Activated CD4-positive, alpha-beta T cell treated with anti-CD3 and anti-CD28 coated beads, Interleukin-2, amount 10 ng/mL, durations not matched to agents 24 days and 14 days (primary cell): ENCODE measurements at regions not wholly inside any gene's neighbourhood (a gene's known extent, or its start where the extent isn't known, plus 50 kb on each side); places are given as distances from the start of the nearest gene placed in this dataset.

Source experiments
- DNase-seq: peaks from one replicate; pipeline ENCODE4 v3.0.0; 2022
- H3K27ac Mint-ChIP-seq: one replicate; pipeline ENCODE4 v1.8.0; 2022; ENCODE audit warnings: mild to moderate bottlenecking, mixed read lengths
- H3K27me3 Mint-ChIP-seq: one replicate; pipeline ENCODE4 v1.8.0; 2022; ENCODE audit warnings: mixed read lengths
- H3K36me3 Mint-ChIP-seq: one replicate; pipeline ENCODE4 v1.8.0; 2022; ENCODE audit warnings: low read depth, mild to moderate bottlenecking, mixed read lengths
- H3K4me1 Mint-ChIP-seq: one replicate; pipeline ENCODE4 v1.8.0; 2021; ENCODE audit warnings: mixed read lengths
- H3K4me3 Mint-ChIP-seq: one replicate; pipeline ENCODE4 v1.8.0; 2022; ENCODE audit warnings: mild to moderate bottlenecking, moderate library complexity, mixed read lengths
- H3K9me3 Mint-ChIP-seq: one replicate; pipeline ENCODE4 v1.8.0; 2021; ENCODE audit warnings: mixed read lengths
- intact Hi-C: fragments of 100-400 bp; cut with micrococcal nuclease; formaldehyde crosslinking; loops from one replicate; pipeline ENCODE4 v1.15.1; 2023

- Mint-ChIP-seq H3K27me3 (no peaks in the 10 kb centered on the region), H3K4me1 (no peaks in the 10 kb centered on the region), H3K27ac (no peak overlapping the region), H3K9me3 (peaks cover 15% of the 10 kb centered on the region), H3K4me3 (no peak overlapping the region), H3K36me3 (no peaks in the 10 kb centered on the region)
- no peak for DNase-seq
- intact Hi-C loops, result no loop called here
Measured at GRCh38 chr17:53061446-53061845, 761.3 kb upstream of the KIF2B start.

GRCh38 chr17:53058031-53058430 lies 764.7 kb upstream of the KIF2B start:
- Mint-ChIP-seq H3K4me1 (no peaks in the 10 kb centered on the region), H3K36me3 (no peaks in the 10 kb centered on the region), H3K27ac (no peak overlapping the region), H3K27me3 (no peaks in the 10 kb centered on the region), H3K9me3 (peaks cover 10% of the 10 kb centered on the region), H3K4me3 (no peak overlapping the region)
- no peak for DNase-seq
- intact Hi-C loops, result no loop called here

GRCh38 chr17:53046781-53047180 lies 775.9 kb upstream of the KIF2B start:
- Mint-ChIP-seq H3K27me3 (no peaks in the 10 kb centered on the region), H3K4me1 (no peaks in the 10 kb centered on the region), H3K9me3 (peaks cover 10% of the 10 kb centered on the region), H3K4me3 (no peak overlapping the region), H3K27ac (no peak overlapping the region), H3K36me3 (no peaks in the 10 kb centered on the region)
- intact Hi-C loops, result no loop called here
- no peak for DNase-seq

DNA sequence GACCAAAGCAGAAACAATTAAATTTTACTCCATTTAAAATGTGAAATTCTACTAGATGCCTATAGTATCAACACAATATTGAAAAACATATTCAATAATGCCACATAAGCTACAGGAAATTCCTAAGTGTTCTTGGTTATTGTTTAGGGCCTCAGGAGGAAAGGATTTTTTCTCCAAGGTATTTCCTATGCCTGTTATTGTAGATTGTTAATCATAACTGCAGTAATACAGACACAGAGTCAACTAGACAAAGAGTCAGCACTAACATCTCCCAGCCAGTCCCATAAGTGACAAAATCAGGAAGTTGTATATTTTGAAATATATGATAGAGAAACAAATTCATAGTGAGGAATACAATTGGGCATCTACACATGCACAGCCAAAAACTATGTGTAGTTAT lies 782.7 kb upstream of the KIF2B start:
- no peaks in the 10 kb centered on the region for H3K27me3 Mint-ChIP-seq

DNA sequence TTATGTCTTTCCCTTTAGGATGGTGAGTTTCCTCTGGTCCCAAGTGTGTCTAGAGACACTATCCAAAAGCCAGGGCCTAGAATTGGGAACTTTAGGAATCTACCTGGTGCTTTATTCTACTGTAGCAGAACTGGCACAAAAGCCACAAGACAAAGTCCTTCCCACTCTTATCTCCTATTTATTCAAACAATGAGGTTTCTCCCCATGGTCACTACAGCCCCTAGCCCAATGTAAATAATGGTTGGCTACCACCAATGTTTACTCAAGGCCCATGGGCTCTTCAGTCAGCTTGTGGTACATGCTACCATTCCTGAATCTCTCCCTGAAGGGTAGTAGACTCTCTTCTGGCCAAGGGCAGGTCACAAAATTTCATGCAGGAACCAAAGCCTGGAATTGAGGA lies 789.4 kb upstream of the KIF2B start:
- Mint-ChIP-seq H3K4me1 (no peaks in the 10 kb centered on the region), H3K27ac (no peak overlapping the region), H3K9me3 (peaks cover 3% of the 10 kb centered on the region), H3K36me3 (no peaks in the 10 kb centered on the region), H3K4me3 (no peak overlapping the region), H3K27me3 (no peaks in the 10 kb centered on the region)
- intact Hi-C loops, result no loop called here
- no peak for DNase-seq

More for the DNA sequence above, 782.7 kb upstream of the KIF2B start:
- Mint-ChIP-seq H3K36me3 (no peaks in the 10 kb centered on the region), H3K4me3 (no peak overlapping the region), H3K4me1 (no peaks in the 10 kb centered on the region), H3K27ac (no peak overlapping the region), H3K9me3 (no peaks in the 10 kb centered on the region)
- intact Hi-C loops, result no loop called here
- DNase-seq, result no peak

DNA sequence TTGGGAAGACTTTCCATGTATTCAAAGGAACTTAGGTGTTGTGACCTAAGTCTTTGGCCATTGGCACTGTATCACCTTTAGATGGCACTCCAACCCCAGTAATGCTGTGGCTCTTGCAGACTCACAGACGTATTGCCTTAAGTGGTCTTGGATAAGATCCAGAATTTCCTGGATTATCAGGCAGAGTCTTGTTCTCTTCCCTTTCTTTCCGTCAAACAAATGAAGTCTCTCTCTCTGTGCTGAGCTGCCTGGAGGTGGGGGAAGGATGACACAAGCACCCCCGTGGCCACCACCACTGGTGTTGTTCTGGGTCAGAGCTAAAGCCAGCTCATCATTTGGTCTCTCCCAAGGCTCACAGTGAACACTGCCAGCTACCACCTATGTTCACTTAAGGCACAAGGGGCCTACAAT lies 789.9 kb upstream of the KIF2B start:
- Mint-ChIP-seq H3K9me3 (peaks cover 7% of the 10 kb centered on the region), H3K36me3 (no peaks in the 10 kb centered on the region), H3K27me3 (no peaks in the 10 kb centered on the region), H3K27ac (no peak overlapping the region), H3K4me1 (no peaks in the 10 kb centered on the region), H3K4me3 (no peak overlapping the region)
- no peak for DNase-seq
- intact Hi-C loops, result no loop called here

DNA sequence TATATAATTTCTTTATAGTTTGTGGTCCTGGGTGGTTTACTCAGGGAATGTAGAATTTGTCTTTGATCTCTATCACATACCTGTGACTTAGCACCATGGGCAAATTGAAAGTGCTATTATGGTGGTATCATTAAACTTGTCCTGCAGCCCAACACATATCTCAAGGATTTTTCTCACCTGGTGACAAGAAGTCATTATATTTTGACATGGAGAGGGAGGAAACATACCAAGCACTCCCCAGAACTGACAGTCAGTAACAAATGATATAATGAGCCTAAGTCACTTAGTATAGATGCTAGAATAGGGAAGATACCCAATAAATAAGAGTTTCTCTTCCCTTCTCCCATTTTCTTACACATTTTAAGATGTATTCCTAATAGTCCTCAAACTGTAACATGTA lies 805.5 kb upstream of the KIF2B start:
- no peak overlapping the region for H3K27ac Mint-ChIP-seq
- no peaks in the 10 kb centered on the region for H3K36me3 Mint-ChIP-seq
- DNase-seq, result no peak
- H3K9me3 Mint-ChIP-seq, result peaks cover 15% of the 10 kb centered on the region
- no peaks in the 10 kb centered on the region for H3K4me1 Mint-ChIP-seq
- H3K27me3 Mint-ChIP-seq, result no peaks in the 10 kb centered on the region
- no peak overlapping the region for H3K4me3 Mint-ChIP-seq
- intact Hi-C loops, result no loop called here

GRCh38 chr17:53016085-53016484 lies 806.6 kb upstream of the KIF2B start:
- no peak for DNase-seq
- no peaks in the 10 kb centered on the region for H3K27me3 Mint-ChIP-seq
- no peak overlapping the region for H3K27ac Mint-ChIP-seq
- H3K4me1 Mint-ChIP-seq, result no peaks in the 10 kb centered on the region
- no peak overlapping the region for H3K4me3 Mint-ChIP-seq
- H3K36me3 Mint-ChIP-seq, result no peaks in the 10 kb centered on the region
- intact Hi-C loops, result no loop called here
- peaks cover 12% of the 10 kb centered on the region for H3K9me3 Mint-ChIP-seq

DNA sequence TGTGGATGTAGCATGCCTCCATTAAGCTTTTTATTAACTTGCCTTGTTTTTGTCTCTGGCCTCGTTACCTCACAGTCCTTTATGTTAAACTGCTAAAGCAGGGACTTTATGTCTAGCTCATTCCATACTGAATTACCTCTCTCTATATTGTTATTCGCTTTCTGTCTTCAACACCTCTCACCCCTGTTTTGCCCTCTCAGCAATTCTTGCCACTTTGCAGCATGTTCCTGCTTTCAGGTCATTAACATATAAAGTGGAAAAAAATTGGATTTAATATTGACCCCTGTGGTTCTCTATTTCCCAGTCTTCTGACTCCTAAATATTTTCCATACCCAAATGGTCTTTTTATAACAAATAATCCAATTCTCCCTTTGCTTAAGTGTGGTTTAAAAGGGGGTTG lies 810.4 kb upstream of the KIF2B start:
- intact Hi-C loops, result no loop called here
- H3K9me3 Mint-ChIP-seq, result no peaks in the 10 kb centered on the region
- H3K4me3 Mint-ChIP-seq, result no peak overlapping the region
- no peak overlapping the region for H3K27ac Mint-ChIP-seq
- no peaks in the 10 kb centered on the region for H3K36me3 Mint-ChIP-seq
- no peaks in the 10 kb centered on the region for H3K27me3 Mint-ChIP-seq
- no peaks in the 10 kb centered on the region for H3K4me1 Mint-ChIP-seq
- DNase-seq, result no peak

GRCh38 chr17:53006006-53006405 lies 816.7 kb upstream of the KIF2B start:
- H3K27me3 Mint-ChIP-seq, result no peaks in the 10 kb centered on the region
- no peak for DNase-seq
- H3K27ac Mint-ChIP-seq, result no peak overlapping the region
- H3K36me3 Mint-ChIP-seq, result no peaks in the 10 kb centered on the region
- intact Hi-C loops, result no loop called here
- no peak overlapping the region for H3K4me3 Mint-ChIP-seq
- H3K4me1 Mint-ChIP-seq, result no peaks in the 10 kb centered on the region
- H3K9me3 Mint-ChIP-seq, result no peaks in the 10 kb centered on the region

DNA sequence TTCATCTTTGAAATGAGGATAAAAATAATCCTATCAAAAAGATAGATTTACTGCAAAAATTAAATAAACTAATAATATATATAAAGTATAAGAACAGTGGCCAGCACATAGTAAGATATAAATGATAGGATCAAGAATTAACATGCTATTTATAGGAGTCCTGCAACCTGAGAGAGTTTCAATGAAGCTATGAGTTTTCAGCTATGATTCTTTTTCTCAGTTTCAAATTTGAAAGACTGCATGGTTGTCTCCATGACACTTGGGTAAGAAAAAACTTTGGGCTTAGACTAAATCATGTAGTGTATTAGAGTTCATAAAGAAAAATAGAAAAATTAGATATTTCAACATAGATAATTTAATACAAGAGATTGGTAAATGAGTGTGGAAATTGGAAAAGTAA lies 817.8 kb upstream of the KIF2B start:
- H3K4me1 Mint-ChIP-seq, result no peaks in the 10 kb centered on the region
- H3K4me3 Mint-ChIP-seq, result no peak overlapping the region

DNA sequence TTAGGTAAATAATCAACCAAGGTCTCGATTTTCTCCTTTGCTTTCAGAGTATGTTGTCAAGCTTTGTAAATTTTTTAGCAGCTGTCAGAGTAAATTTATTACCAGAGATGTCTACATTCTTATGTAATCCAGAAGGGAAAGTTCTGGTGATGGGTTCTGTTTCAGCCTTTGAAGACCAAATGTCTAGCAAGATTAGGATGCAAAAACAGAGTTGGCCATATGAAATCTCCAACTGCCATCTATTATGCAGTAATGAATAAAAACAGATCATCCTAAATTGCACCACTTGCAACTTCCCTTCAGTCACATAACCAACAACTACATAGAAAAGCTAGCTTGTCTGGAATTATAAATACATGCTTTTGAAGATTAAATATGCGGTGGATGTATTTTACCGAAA lies 826.8 kb upstream of the KIF2B start:
- H3K27me3 Mint-ChIP-seq, result no peaks in the 10 kb centered on the region
- H3K4me3 Mint-ChIP-seq, result no peak overlapping the region
- H3K4me1 Mint-ChIP-seq, result no peaks in the 10 kb centered on the region
- peaks cover 9% of the 10 kb centered on the region for H3K9me3 Mint-ChIP-seq
- H3K36me3 Mint-ChIP-seq, result no peaks in the 10 kb centered on the region
- DNase-seq, result no peak
- intact Hi-C loops, result no loop called here
- H3K27ac Mint-ChIP-seq, result no peak overlapping the region

More for the DNA sequence above, 817.8 kb upstream of the KIF2B start:
- Mint-ChIP-seq H3K27ac (no peak overlapping the region), H3K9me3 (no peaks in the 10 kb centered on the region), H3K36me3 (no peaks in the 10 kb centered on the region), H3K27me3 (no peaks in the 10 kb centered on the region)
- DNase-seq, result no peak
- intact Hi-C loops, result no loop called here

DNA sequence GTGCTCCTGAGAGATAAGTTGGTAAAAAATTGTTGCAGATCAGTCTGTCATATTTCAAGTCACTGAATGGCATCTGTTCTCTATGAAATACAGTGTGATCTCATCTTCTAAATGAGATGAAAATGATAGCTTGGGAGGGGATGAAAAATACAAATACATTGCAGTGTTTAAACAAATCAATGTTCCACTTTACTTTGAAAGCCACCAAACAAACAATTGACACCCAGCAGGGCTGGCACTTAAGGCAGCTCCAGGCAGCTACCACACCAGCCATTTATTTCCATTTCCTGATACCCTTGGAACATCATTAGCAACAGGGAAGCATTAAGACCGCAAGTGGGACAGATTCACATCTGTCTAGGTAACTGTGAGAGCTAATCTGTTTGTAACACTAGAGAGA lies 827.6 kb upstream of the KIF2B start:
- no peaks in the 10 kb centered on the region for H3K27me3 Mint-ChIP-seq
- intact Hi-C loops, result no loop called here
- H3K4me1 Mint-ChIP-seq, result no peaks in the 10 kb centered on the region
- no peak overlapping the region for H3K27ac Mint-ChIP-seq
- H3K36me3 Mint-ChIP-seq, result no peaks in the 10 kb centered on the region
- H3K4me3 Mint-ChIP-seq, result no peak overlapping the region
- no peak for DNase-seq
- peaks cover 9% of the 10 kb centered on the region for H3K9me3 Mint-ChIP-seq

GRCh38 chr17:52986056-52986662 lies 827.6 kb upstream of the CA10 start:
- no peak for DNase-seq
- no peaks in the 10 kb centered on the region for H3K27me3 Mint-ChIP-seq
- intact Hi-C loops, result no loop called here
- H3K4me1 Mint-ChIP-seq, result no peaks in the 10 kb centered on the region
- H3K36me3 Mint-ChIP-seq, result no peaks in the 10 kb centered on the region
- H3K27ac Mint-ChIP-seq, result no peak overlapping the region
- no peaks in the 10 kb centered on the region for H3K9me3 Mint-ChIP-seq
- no peak overlapping the region for H3K4me3 Mint-ChIP-seq

- Mint-ChIP-seq H3K36me3 (no peaks in the 10 kb centered on the region), H3K4me1 (no peaks in the 10 kb centered on the region), H3K9me3 (no peaks in the 10 kb centered on the region), H3K27ac (no peak overlapping the region), H3K27me3 (no peaks in the 10 kb centered on the region), H3K4me3 (no peak overlapping the region)
- intact Hi-C loops, result no loop called here
- DNase-seq, result no peak
Measured at GRCh38 chr17:52982331-52982730, 823.8 kb upstream of the CA10 start.
